ENCODE measurements at regions not wholly inside any gene's neighbourhood (a gene's known extent, or its start where the extent isn't known, plus 50 kb on each side); places are given as distances from the start of the nearest gene placed in this dataset.
"Not testable (repeated sequence)": the region's sequence is repeated elsewhere in the genome, so short reads cannot be mapped to it uniquely, and the experiment has no call there.

DNA sequence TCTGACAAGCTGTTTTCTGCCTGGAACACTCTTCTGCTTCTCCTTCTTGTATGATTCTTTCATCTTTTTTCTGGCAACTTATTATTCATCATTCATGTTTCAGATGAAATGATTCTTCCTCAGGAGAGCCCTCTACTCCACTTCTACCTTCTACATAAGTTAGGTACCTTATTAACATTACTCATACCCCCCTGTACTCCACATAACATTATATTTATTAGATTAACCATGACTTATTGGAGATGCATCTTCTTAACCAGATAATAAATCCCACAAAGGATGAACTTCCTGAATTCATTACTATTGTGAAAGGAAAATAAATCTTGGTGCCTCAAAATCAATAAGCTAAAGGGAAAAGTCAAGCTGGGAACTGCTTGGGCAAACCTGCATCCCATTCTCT, 1636.5 kb upstream of the FLRT2 start:
- DNase-seq (ENCODE audit: insufficient read length, low spot score) (no peak), FAIRE-seq (no peak)
- TF ChIP-seq, protein P1, sequence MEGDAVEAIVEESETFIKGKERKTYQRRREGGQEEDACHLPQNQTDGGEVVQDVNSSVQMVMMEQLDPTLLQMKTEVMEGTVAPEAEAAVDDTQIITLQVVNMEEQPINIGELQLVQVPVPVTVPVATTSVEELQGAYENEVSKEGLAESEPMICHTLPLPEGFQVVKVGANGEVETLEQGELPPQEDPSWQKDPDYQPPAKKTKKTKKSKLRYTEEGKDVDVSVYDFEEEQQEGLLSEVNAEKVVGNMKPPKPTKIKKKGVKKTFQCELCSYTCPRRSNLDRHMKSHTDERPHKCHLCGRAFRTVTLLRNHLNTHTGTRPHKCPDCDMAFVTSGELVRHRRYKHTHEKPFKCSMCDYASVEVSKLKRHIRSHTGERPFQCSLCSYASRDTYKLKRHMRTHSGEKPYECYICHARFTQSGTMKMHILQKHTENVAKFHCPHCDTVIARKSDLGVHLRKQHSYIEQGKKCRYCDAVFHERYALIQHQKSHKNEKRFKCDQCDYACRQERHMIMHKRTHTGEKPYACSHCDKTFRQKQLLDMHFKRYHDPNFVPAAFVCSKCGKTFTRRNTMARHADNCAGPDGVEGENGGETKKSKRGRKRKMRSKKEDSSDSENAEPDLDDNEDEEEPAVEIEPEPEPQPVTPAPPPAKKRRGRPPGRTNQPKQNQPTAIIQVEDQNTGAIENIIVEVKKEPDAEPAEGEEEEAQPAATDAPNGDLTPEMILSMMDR (IDR thresholded peaks at IDR 0.05; ENCODE audit: insufficient read depth, missing control alignments) = no peak

DNA sequence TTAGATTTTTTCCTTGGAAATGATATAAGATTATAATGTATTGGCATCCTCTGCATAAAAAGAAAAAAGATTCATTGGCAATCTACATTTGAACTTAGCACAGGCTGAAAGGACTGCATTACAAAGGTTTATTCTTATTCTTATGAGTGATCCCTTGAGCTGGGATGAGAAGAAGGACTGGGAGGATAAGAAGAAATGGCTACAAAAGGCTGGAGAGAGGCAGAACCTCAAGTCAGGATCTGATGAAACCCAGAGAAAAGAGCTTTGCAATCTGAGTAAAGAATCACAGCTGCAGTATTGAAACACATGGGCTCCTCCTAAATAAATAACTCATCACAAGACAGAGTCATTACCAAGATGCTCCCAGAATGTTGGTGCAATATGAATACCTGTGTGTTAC, 1635.4 kb upstream of the FLRT2 start:
- DNase-seq (ENCODE audit: insufficient read length, low spot score) (no peak), FAIRE-seq (no peak)
- TF ChIP-seq, protein P1 (IDR thresholded peaks at IDR 0.05; ENCODE audit: insufficient read depth, missing control alignments) = no peak

DNA sequence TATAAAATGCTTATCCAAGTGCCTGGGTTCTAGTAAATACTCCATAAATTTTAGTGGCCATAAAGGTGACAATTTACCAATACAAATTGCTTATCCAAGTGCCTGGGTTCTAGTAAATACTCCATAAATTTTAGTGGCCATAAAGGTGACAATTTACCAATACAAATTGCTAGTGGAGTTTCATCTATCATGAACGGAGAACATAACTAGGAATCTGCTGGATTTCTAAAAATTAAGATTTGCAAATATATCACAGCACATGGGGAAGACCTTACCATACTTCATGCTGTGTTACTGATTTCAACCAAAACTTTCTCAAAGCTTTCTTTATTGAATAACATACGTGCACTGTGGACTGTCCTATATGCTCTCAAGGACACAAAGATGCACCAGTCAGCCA, 1631.4 kb upstream of the FLRT2 start:
- DNase-seq (ENCODE audit: insufficient read length, low spot score); FAIRE-seq: not testable (repeated sequence)

DNA sequence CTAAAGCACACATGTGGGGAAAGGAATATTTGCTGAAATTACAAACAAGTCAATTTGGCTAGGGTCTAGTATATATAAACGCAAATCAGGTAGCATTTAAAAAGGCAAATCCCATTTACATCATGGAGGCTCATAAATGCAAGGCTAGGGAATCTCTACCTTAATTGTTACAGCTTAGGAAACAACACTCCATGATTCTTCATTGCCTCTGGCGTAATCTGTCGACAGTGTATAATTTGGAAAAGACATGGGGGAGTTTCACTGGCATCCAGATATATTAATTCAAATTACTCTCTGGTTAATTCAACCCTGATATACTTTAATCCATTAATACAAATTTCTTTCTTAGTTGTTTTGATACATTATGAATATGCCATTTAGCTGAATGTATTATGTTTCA, 1630.2 kb upstream of the FLRT2 start:
- TF ChIP-seq, protein P1 (IDR thresholded peaks at IDR 0.05; ENCODE audit: insufficient read depth, missing control alignments) = no peak

DNA sequence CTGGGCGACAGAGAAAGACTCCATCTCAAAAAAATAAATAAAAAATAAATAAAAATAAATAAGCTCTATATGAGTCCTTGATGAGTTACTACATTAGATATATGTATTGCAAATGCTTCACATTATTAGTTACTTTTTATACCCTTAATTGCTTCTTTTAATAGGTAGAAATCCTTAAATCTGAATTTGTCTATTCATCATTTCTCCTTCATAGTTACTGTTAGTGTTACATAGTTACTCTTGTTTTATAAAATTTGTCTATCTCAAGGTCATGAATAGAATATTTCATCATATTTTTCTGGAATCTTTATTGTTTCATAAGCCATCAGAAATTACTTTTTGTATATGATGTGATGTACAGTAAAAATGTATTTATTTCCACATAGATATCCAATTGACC, 1624.8 kb upstream of the FLRT2 start:
- DNase-seq (ENCODE audit: insufficient read length, low spot score) = no peak
- no peak for FAIRE-seq
- TF ChIP-seq, protein P1 (IDR thresholded peaks at IDR 0.05; ENCODE audit: insufficient read depth, missing control alignments) = no peak

More for the DNA sequence above, 1630.2 kb upstream of the FLRT2 start:
- no peak for DNase-seq (ENCODE audit: insufficient read length, low spot score)
- no peak for FAIRE-seq

DNA sequence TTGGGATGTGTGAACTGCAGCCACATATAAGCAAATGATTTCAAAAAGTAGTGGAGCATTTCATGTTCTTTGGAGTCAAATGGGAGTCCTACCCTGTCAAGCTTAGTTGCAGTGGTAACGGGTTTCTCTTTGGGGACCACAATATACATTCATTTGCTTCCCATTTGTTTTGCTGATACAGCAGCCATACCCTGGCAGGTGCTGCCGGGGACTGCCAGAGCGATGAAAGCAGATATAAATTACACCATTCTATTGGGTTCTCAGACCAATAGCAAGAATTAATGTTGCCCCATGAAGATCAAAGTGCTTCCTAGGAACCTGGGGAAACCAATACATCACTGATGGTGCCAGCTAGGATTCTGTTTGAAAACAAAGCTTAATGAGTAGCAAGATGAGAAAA, 1621.5 kb upstream of the FLRT2 start:
- FAIRE-seq (no peak), DNase-seq (ENCODE audit: insufficient read length, low spot score) (no peak)
- TF ChIP-seq, protein P1 (IDR thresholded peaks at IDR 0.05; ENCODE audit: insufficient read depth, missing control alignments) = no peak

DNA sequence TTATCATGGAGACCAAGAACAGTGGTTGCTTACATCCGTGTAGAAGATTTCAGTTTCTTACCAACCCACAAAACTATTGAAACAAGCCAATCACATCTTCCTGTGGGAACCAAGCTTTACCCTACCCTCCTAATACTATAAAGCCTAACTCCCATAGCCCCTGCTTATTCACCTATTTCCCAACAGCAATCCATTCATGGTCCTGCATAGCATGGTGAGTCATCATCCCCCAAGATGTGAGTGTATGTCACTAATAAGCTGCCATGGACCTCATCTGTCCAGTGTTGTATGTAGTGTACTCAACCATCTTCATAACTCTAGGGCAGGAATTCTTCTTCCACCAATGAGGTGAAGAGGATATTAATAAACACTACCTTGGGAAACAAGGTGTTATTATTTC, 1620.4 kb upstream of the FLRT2 start:
- FAIRE-seq (no peak), DNase-seq (ENCODE audit: insufficient read length, low spot score) (no peak)
- TF ChIP-seq, protein P1 (IDR thresholded peaks at IDR 0.05; ENCODE audit: insufficient read depth, missing control alignments) = no peak

DNA sequence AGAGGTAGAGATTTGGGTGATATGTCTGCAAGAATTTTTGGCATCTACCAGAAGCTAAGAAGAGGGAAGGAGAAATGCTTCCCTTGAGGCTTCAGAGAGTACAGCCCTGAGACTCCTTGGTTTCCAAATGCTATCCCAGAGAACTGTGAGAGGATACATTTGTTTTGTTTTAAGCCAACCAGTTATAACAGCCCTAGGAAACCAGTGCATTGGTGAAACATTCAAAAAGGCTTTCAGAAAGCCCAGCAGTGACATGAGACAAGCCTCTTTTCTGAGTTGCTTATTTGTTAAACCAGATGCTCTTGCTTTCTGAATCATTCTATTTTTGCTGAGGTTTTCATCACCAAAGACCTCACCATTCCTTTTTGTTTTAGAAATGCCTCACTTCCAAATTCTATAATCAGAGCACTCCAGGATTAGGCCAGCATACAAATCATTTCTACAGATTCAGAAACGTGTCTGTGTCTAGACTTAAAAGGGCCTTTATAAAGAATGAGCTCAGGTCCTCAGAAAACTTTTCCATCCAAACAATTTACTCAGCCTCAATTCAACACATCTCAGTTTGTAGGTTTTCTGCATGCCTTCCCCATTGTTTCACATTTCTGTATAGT, 1617.8 kb upstream of the FLRT2 start:
- TF ChIP-seq, protein P1 (IDR thresholded peaks at IDR 0.05; ENCODE audit: insufficient read depth, missing control alignments) = no peak
- FAIRE-seq = no peak
- DNase-seq (ENCODE audit: insufficient read length, low spot score) = no peak
